ENCODE measurements at regions not wholly inside any gene's neighbourhood (a gene's known extent, or its start where the extent isn't known, plus 50 kb on each side); places are given as distances from the start of the nearest gene placed in this dataset.

DNA sequence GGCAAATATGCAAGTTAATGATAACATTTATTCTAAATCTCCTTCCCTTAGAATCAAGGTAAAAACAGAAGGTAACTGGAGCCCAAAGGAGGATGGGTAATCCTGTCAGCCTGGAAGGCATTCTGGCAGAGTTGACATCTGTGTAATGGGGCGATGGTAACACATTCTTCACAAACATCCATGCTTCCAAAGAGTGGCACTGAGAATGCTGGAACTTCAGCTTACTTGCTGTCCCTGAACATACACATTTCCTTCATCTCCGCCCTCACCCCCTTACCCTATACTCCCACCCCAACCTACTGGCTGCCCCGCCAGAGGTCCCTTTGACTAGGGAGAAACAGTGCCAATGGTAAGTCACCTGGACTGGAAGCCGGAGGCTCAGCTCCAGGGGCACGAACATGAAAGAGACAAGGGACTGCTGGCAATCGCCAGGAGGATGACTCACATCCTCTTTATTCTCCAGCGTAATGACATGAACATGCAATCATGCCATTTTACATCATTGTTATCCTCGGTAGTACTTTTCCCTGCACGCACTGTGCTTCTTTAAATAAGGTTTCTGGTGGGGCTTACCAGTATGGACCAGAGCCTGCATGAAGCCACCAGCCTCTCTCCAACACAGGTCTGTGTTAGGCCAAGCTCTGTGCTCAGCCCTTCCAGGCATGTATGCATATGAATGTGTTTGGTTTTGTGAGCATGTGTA, 694.2 kb upstream of the TENM3 start:
- no peaks in the 10 kb centered on the region for H3K9me3 ChIP-seq (ENCODE audit: insufficient read depth, low read depth, low read length)
- H3K27ac ChIP-seq (ENCODE audit: low read depth, low read length), result no peak overlapping the region
- no peak overlapping the region for H3K4me3 ChIP-seq (ENCODE audit: low read length)
- no peaks in the 10 kb centered on the region for H3K27me3 ChIP-seq (ENCODE audit: insufficient read depth, low read length)
- H3K4me1 ChIP-seq (ENCODE audit: insufficient read depth, low read length), result peaks cover 10% of the 10 kb centered on the region; the same call in 1 of the 2 replicates
- H3K9ac ChIP-seq (ENCODE audit: low read depth, low read length), result no peak overlapping the region
- WGBS, result 85% methylated on average over 9 of the region's 9 CpGs
- no peaks in the 10 kb centered on the region for H3K36me3 ChIP-seq (ENCODE audit: insufficient read depth, low read length)

DNA sequence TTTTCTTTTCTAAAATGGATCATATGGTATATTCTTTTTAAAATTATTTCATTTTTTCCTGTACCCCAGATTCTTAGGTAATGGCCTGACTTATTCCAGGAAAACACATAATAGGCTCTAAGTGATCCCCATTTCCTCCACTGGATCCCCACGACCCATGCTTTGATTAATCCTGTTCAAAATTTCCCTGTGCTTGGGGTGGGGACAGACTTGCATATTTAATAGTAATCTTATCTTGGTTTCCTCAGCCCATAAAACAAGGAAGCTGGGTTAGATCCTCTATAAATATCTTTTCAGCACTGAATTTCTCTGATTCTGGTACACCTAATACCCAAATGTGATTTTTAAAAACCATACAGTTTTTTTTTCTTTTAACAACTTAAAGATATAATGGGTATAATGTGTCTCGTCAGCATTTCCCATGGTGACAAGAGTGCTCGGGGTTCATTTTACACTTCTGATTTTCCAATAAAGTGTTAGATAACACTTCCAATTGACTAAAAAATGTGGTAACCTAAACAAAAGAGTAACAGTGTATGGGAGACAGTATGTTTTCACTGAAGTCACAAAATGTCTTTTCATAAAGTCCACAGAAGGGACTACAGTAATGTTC, 693.5 kb upstream of the TENM3 start:
- H3K4me3 ChIP-seq (ENCODE audit: low read length), result no peak overlapping the region
- no peak overlapping the region for H3K9ac ChIP-seq (ENCODE audit: low read depth, low read length)
- no peaks in the 10 kb centered on the region for H3K9me3 ChIP-seq (ENCODE audit: insufficient read depth, low read depth, low read length)
- WGBS, result 50% methylated on average over 1 of the region's 3 CpGs
- H3K27me3 ChIP-seq (ENCODE audit: insufficient read depth, low read length), result no peaks in the 10 kb centered on the region
- H3K27ac ChIP-seq (ENCODE audit: low read depth, low read length), result no peak overlapping the region
- peaks cover 10% of the 10 kb centered on the region; the same call in 1 of the 2 replicates for H3K4me1 ChIP-seq (ENCODE audit: insufficient read depth, low read length)
- H3K36me3 ChIP-seq (ENCODE audit: insufficient read depth, low read length), result no peaks in the 10 kb centered on the region

DNA sequence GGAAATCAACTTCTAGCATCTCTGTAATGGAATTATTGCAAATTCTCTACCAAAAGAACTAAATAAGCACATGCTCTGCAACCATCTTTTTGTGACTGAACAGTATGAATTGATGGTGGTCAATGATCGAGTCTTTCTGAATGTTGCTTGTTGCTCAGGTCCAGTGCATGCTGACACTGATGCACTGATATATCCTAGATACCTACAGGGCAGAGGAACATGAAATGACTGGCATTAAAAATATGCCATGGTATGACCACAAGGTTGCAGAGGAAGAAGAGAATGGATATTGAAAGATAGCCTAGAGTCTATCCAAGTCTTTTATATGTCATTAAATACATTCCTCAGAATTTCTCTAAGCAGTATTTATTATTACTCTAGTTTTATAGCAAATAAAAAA, 692.8 kb upstream of the TENM3 start:
- no peaks in the 10 kb centered on the region for H3K36me3 ChIP-seq (ENCODE audit: insufficient read depth, low read length)
- H3K4me1 ChIP-seq (ENCODE audit: insufficient read depth, low read length), result peaks cover 10% of the 10 kb centered on the region; the same call in 1 of the 2 replicates
- no peak overlapping the region for H3K9ac ChIP-seq (ENCODE audit: low read depth, low read length)
- no peak overlapping the region for H3K4me3 ChIP-seq (ENCODE audit: low read length)
- H3K27me3 ChIP-seq (ENCODE audit: insufficient read depth, low read length), result no peaks in the 10 kb centered on the region
- 95% methylated on average over 1 of the region's 1 CpG for WGBS
- no peak overlapping the region for H3K27ac ChIP-seq (ENCODE audit: low read depth, low read length)
- H3K9me3 ChIP-seq (ENCODE audit: insufficient read depth, low read depth, low read length), result no peaks in the 10 kb centered on the region

DNA sequence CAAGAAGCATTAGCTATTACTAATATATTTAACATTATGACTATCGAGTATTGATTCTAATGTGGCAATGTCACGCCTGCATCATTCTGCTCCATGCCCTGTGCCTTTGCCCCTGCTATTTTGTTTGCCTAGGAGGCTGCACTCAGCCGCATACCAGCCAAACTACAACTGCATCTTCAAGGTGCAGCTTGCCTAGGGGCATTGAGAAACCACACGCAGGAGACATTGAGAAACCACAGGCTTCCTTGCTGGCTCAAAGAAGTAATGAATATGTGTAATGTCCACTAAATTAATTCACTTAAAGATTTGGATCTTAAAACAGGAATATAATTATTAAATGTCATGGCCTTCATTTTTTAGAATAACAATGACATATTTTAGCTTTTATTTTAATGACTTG, 683.6 kb upstream of the TENM3 start:
- H3K9me3 ChIP-seq (ENCODE audit: insufficient read depth, low read depth, low read length), result peaks cover 3% of the 10 kb centered on the region; the same call in 1 of the 2 replicates
- no peak overlapping the region for H3K9ac ChIP-seq (ENCODE audit: low read depth, low read length)
- WGBS, result 82% methylated on average over 4 of the region's 4 CpGs
- H3K4me3 ChIP-seq (ENCODE audit: low read length), result no peak overlapping the region
- H3K27me3 ChIP-seq (ENCODE audit: insufficient read depth, low read length), result no peaks in the 10 kb centered on the region
- no peak overlapping the region for H3K27ac ChIP-seq (ENCODE audit: low read depth, low read length)
- no peaks in the 10 kb centered on the region for H3K36me3 ChIP-seq (ENCODE audit: insufficient read depth, low read length)
- H3K4me1 ChIP-seq (ENCODE audit: insufficient read depth, low read length), result no peaks in the 10 kb centered on the region

DNA sequence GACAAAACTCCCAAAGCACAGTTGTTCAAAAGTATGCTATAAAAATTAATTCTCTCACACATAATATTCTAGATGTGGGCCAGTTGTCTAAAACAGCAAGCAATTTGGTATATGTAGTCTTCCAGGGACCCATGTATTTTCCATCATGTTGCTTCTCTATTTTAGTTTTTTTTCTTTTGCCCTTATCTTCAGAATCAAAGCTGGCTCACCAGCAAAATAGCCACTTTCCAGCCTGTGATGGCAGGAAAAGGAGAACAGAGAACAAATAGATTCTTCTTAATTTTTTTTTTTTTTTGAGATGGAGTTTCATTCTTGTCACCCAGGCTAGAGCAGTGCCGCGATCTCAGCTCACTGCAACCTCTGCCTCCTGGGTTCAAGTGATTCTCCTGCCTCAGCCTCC, 680.8 kb upstream of the TENM3 start:
- Histone ChIP-seq H3K4me1 (ENCODE audit: insufficient read depth, low read length) (no peaks in the 10 kb centered on the region), H3K27me3 (ENCODE audit: insufficient read depth, low read length) (no peaks in the 10 kb centered on the region), H3K9ac (ENCODE audit: low read depth, low read length) (no peak overlapping the region), H3K9me3 (ENCODE audit: insufficient read depth, low read depth, low read length) (peaks cover 3% of the 10 kb centered on the region; the same call in 1 of the 2 replicates), H3K4me3 (ENCODE audit: low read length) (no peak overlapping the region), H3K27ac (ENCODE audit: low read depth, low read length) (no peak overlapping the region), H3K36me3 (ENCODE audit: insufficient read depth, low read length) (no peaks in the 10 kb centered on the region)
- 100% methylated on average over 2 of the region's 2 CpGs for WGBS

DNA sequence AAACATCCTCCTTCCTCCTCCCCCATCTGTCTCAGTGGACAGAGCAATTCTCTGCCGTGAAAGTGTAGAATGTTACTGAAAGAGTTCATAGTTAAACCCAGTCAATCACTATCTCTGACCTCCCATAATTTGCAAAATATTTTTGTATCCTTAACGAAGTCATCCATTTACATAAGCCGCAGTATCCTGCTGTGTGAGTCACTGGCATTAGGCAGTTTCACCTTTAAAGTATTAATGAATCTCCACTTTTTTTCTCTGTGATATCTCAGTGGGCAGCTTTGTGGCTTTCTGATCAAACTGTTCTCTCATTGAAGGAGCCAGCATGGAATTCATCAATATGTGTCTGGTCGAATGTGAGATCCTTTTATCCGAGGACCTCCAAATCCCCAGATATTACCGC, 678.6 kb upstream of the TENM3 start:
- WGBS, result 84% methylated on average over 5 of the region's 6 CpGs
- no peaks in the 10 kb centered on the region for H3K4me1 ChIP-seq (ENCODE audit: insufficient read depth, low read length)
- no peak overlapping the region for H3K27ac ChIP-seq (ENCODE audit: low read depth, low read length)
- H3K4me3 ChIP-seq (ENCODE audit: low read length), result no peak overlapping the region
- no peak overlapping the region for H3K9ac ChIP-seq (ENCODE audit: low read depth, low read length)
- H3K9me3 ChIP-seq (ENCODE audit: insufficient read depth, low read depth, low read length), result peaks cover 3% of the 10 kb centered on the region; the same call in 1 of the 2 replicates
- H3K27me3 ChIP-seq (ENCODE audit: insufficient read depth, low read length), result no peaks in the 10 kb centered on the region
- no peaks in the 10 kb centered on the region for H3K36me3 ChIP-seq (ENCODE audit: insufficient read depth, low read length)

DNA sequence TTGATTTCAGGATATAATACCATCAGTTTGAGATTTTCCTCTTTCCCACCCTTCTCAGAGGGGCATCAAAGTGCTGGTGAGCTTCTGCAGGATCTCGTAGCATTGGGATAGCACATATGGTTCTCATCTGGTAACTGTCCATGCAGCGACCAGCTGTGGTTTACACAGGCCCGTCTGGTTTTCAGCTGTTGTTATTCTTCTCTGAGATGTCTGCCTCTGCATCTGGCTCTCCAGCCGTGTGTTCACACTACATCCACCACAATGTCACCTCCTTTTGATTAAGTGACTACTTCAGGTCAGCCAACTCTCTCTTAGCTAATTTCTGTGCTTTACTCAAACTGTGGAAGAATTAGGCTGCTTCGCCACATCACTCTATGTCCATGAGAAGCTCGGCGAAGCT, 676.7 kb upstream of the TENM3 start:
- Histone ChIP-seq H3K9me3 (ENCODE audit: insufficient read depth, low read depth, low read length) (no peaks in the 10 kb centered on the region), H3K27me3 (ENCODE audit: insufficient read depth, low read length) (no peaks in the 10 kb centered on the region), H3K9ac (ENCODE audit: low read depth, low read length) (no peak overlapping the region), H3K27ac (ENCODE audit: low read depth, low read length) (no peak overlapping the region), H3K36me3 (ENCODE audit: insufficient read depth, low read length) (no peaks in the 10 kb centered on the region), H3K4me1 (ENCODE audit: insufficient read depth, low read length) (no peaks in the 10 kb centered on the region), H3K4me3 (ENCODE audit: low read length) (no peak overlapping the region)
- WGBS, result 94% methylated on average over 7 of the region's 7 CpGs

DNA sequence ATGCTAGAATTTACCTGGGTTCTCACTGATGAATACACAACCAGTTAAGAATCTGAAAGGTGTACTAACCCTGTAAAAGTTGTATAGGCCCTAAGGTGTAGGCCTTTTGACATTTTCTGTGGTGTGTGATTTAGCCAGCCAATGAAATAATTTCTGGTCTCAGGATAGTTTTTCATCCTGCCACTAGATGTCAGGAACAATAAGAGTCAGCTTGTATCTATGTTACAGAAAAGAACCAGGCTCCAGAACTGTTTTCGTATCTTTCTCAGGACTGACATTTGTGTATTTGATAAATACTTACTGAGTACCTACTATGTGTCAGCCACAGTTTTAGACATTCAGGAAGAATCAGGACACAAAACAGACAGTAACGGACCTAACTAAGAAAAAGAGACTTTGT, 673.6 kb upstream of the TENM3 start:
- H3K4me3 ChIP-seq (ENCODE audit: low read length), result no peak overlapping the region
- WGBS, result 96% methylated on average over 2 of the region's 2 CpGs
- H3K27ac ChIP-seq (ENCODE audit: low read depth, low read length), result no peak overlapping the region
- H3K27me3 ChIP-seq (ENCODE audit: insufficient read depth, low read length), result no peaks in the 10 kb centered on the region
- no peaks in the 10 kb centered on the region for H3K4me1 ChIP-seq (ENCODE audit: insufficient read depth, low read length)
- no peaks in the 10 kb centered on the region for H3K36me3 ChIP-seq (ENCODE audit: insufficient read depth, low read length)
- no peaks in the 10 kb centered on the region for H3K9me3 ChIP-seq (ENCODE audit: insufficient read depth, low read depth, low read length)
- H3K9ac ChIP-seq (ENCODE audit: low read depth, low read length), result no peak overlapping the region

DNA sequence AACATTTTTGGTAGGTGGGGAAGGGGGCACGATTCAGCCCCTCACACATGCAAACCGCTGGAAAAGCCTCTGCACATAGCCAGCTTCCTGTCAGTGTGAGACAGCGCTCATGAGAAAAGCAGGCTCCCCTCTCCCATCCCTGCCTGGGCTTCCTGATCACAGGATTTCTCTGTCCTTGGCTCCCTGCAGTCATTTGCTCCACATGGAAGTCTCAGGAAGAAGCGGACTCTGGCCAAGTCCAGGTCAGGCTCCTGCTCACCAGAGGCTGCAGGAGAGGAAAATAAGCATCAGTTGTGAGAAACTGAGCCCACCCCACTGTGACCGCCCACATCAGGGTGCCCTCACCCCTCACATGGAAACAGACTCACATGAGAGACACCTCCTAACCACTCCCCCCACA, 664.3 kb upstream of the TENM3 start:
- Histone ChIP-seq H3K27me3 (ENCODE audit: insufficient read depth, low read length) (no peaks in the 10 kb centered on the region), H3K9ac (ENCODE audit: low read depth, low read length) (no peak overlapping the region), H3K4me1 (ENCODE audit: insufficient read depth, low read length) (no peaks in the 10 kb centered on the region), H3K4me3 (ENCODE audit: low read length) (no peak overlapping the region), H3K9me3 (ENCODE audit: insufficient read depth, low read depth, low read length) (no peaks in the 10 kb centered on the region), H3K27ac (ENCODE audit: low read depth, low read length) (no peak overlapping the region), H3K36me3 (ENCODE audit: insufficient read depth, low read length) (no peaks in the 10 kb centered on the region)
- 78% methylated on average over 5 of the region's 5 CpGs for WGBS

DNA sequence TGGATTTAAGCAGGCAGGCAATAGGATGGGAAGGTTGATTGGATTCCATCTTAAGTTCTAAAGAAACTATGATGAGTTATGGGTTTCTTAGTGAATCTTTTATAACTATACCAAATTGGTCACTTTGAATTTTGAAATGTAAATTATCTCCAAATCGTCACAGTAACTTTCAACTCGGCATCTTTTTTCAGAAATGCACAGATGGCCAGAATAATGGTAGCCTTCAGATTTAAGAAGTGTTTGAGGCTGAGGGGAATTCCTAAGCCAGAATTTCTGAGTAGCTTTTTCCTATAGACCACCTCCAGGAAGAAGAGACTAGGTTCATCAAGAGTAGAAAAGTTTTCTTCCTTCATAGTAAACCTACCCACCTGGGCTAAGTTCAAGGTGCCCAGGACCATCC, 663.7 kb upstream of the TENM3 start:
- Histone ChIP-seq H3K9me3 (ENCODE audit: insufficient read depth, low read depth, low read length) (no peaks in the 10 kb centered on the region), H3K36me3 (ENCODE audit: insufficient read depth, low read length) (no peaks in the 10 kb centered on the region), H3K4me1 (ENCODE audit: insufficient read depth, low read length) (no peaks in the 10 kb centered on the region), H3K27me3 (ENCODE audit: insufficient read depth, low read length) (no peaks in the 10 kb centered on the region), H3K27ac (ENCODE audit: low read depth, low read length) (no peak overlapping the region), H3K9ac (ENCODE audit: low read depth, low read length) (no peak overlapping the region), H3K4me3 (ENCODE audit: low read length) (no peak overlapping the region)
- 100% methylated on average over 2 of the region's 2 CpGs for WGBS

DNA sequence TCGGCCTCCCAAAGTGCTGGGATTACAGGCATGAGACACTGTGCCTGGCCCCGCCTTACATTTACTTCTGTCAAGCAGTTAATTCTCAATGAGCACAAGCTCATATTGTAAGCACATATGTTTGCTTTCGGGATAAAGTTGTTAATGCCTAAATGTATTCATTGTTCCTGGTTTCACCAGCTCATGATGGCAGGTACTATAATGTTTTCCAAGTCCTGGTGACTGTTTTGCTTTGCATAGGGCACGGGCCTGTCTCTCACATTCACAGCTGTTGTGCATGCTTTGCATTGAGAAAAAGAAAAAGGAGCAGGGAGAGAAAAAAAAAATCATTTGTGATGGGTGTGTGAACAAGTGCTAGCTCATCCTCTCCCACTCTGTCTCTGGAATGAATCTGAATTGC, 661.2 kb upstream of the TENM3 start:
- 90% methylated on average over 4 of the region's 4 CpGs for WGBS
- H3K4me3 ChIP-seq (ENCODE audit: low read length), result no peak overlapping the region
- H3K4me1 ChIP-seq (ENCODE audit: insufficient read depth, low read length), result no peaks in the 10 kb centered on the region
- no peak overlapping the region for H3K9ac ChIP-seq (ENCODE audit: low read depth, low read length)
- no peaks in the 10 kb centered on the region for H3K36me3 ChIP-seq (ENCODE audit: insufficient read depth, low read length)
- no peaks in the 10 kb centered on the region for H3K9me3 ChIP-seq (ENCODE audit: insufficient read depth, low read depth, low read length)
- H3K27ac ChIP-seq (ENCODE audit: low read depth, low read length), result no peak overlapping the region
- H3K27me3 ChIP-seq (ENCODE audit: insufficient read depth, low read length), result no peaks in the 10 kb centered on the region

All from HUES64 (cell line).